ENCODE measurements at regions not wholly inside any gene's neighbourhood (a gene's known extent, or its start where the extent isn't known, plus 50 kb on each side); places are given as distances from the start of the nearest gene placed in this dataset.

DNA sequence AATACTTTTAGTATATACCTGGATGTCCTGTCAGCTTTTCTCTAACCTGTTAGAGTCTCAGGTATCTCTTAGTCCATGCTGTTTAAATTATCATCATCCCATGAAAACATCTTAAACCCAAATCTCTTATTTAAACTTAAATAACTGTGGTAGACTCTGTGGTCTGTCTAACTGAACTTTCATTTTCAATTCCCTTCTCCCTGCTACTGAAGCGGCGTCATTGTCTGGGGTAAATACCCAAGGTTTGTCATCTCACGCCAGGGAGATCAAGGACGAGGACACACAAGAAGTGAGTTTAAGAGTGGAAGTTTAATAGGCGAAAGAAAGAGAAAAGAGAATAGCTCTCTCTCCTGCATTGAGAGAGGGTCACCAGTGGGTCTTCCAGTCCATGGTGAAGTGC, 804.4 kb upstream of the CELF2 start:
- TF ChIP-seq, protein P1, sequence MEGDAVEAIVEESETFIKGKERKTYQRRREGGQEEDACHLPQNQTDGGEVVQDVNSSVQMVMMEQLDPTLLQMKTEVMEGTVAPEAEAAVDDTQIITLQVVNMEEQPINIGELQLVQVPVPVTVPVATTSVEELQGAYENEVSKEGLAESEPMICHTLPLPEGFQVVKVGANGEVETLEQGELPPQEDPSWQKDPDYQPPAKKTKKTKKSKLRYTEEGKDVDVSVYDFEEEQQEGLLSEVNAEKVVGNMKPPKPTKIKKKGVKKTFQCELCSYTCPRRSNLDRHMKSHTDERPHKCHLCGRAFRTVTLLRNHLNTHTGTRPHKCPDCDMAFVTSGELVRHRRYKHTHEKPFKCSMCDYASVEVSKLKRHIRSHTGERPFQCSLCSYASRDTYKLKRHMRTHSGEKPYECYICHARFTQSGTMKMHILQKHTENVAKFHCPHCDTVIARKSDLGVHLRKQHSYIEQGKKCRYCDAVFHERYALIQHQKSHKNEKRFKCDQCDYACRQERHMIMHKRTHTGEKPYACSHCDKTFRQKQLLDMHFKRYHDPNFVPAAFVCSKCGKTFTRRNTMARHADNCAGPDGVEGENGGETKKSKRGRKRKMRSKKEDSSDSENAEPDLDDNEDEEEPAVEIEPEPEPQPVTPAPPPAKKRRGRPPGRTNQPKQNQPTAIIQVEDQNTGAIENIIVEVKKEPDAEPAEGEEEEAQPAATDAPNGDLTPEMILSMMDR (IDR thresholded peaks at IDR 0.05; ENCODE audit: low read length), result no peak
- no peak for TF ChIP-seq EZH2 (IDR thresholded peaks at IDR 0.05; ENCODE audit: borderline replicate concordance, low read length)
